Spleen (tissue), 11 donors: ENCODE measurements at regions not wholly inside any gene's neighbourhood (a gene's known extent, or its start where the extent isn't known, plus 50 kb on each side); places are given as distances from the start of the nearest gene placed in this dataset.
A peak's percentile ranks its signal among the peaks of the same experiment; 100 is the strongest.

Source experiments
- DNase-seq: peaks from one replicate; pipeline ENCODE4 v3.0.0-alpha.2; 2020
- H3K27ac ChIP-seq, 8 donors: fragments of 200-600 bp; sonication (generic) in 7 of 8; 1 replicate in 4 of 8; 2 replicates in 4 of 8; pipeline versions ENCODE4 v1.5.0 to v1.8.0; 2016 to 2021; ENCODE audit warnings: inconsistent platforms in 4 of 8, mild to moderate bottlenecking in 4 of 8, moderate library complexity in 1 of 8
- H3K27me3 ChIP-seq, 7 donors: fragments of 200-600 bp; sonication (generic) in 6 of 7; replicated peaks in 1 of 7; 1 replicate in 4 of 7; 2 replicates in 3 of 7; pipeline versions ENCODE4 v1.5.0 to v1.8.0; 2016 to 2021; ENCODE audit warnings: inconsistent platforms in 3 of 7, mild to moderate bottlenecking in 1 of 7
- H3K36me3 ChIP-seq, 6 donors: fragments of 200-600 bp; sonication (generic) in 5 of 6; 1 replicate in 4 of 6; 2 replicates in 2 of 6; pipeline versions ENCODE4 v1.5.0 to v1.8.0; 2016 to 2021; ENCODE audit warnings: inconsistent platforms in 2 of 6
- H3K4me1 ChIP-seq, 6 donors: fragments of 200-600 bp; sonication (generic) in 5 of 6; 1 replicate in 3 of 6; 2 replicates in 3 of 6; pipeline versions ENCODE4 v1.5.0 to v1.8.0; 2016 to 2021; ENCODE audit warnings: inconsistent platforms in 3 of 6
- H3K4me3 ChIP-seq, 8 donors: fragments of 200-600 bp; sonication (generic) in 7 of 8; 1 replicate in 4 of 8; 2 replicates in 4 of 8; pipeline versions ENCODE4 v1.5.0 to v1.8.0; 2016 to 2021; ENCODE audit warnings: inconsistent platforms in 4 of 8, mild to moderate bottlenecking in 4 of 8, moderate library complexity in 2 of 8
- H3K9me3 ChIP-seq, 8 donors: fragments of 200-600 bp; sonication (generic) in 7 of 8; 1 replicate in 4 of 8; 2 replicates in 4 of 8; pipeline versions ENCODE4 v1.5.0 to v1.8.0; 2016 to 2021; ENCODE audit warnings: inconsistent platforms in 4 of 8
- POLR2A ChIP-seq, 3 donors: fragments of 450-650 bp; IDR thresholded peaks; one replicate each; pipeline ENCODE4 v1.5.1; 2017; ENCODE audit warnings: antibody characterized with exemption in 3 of 3, mild to moderate bottlenecking in 1 of 3
- POLR2AphosphoS5 ChIP-seq, 3 donors: sonication (generic); formaldehyde crosslinking; IDR thresholded peaks; one replicate each; pipeline ENCODE4 v1.5.1; 2017; ENCODE audit warnings: antibody characterized with exemption in 3 of 3
- WGBS, 5 donors: extraction: QIAGEN DNeasy Blood & Tissue Kit in 3 of 5; methylation state at CpG; one replicate each; pipeline versions ENCODE4 v1.1.5 to v1.1.7; 2013 to 2018; 5-methylcytosine and 5-hydroxymethylcytosine counted together
- intact Hi-C: fragments of 100-400 bp; cut with DNase I; formaldehyde crosslinking; loops from one replicate; pipeline ENCODE4 v1.15.0; 2023; ENCODE audit warnings: low total_unique reads
- TF ChIP-seq, protein P1 (sequence below), 11 experiments: fragments of 200-600 bp in 7 of 11; fragments of 450-650 bp in 4 of 11; sonication (generic) in 4 of 11; IDR thresholded peaks in 8 of 11; conservative IDR thresholded peaks in 3 of 11; 1 replicate in 7 of 11; 2 replicates in 4 of 11; pipeline versions ENCODE4 v1.4.0 to v1.8.0; 2016 to 2021; ENCODE audit warnings: antibody characterized with exemption in 11 of 11, inconsistent platforms in 4 of 11, mild to moderate bottlenecking in 1 of 11
- donor health status: healthy with polysubstance abuse.
- donor health status: DM: no; HTN: no; CAD: no; lungs with moderate emphysema.
- donor health status: DM: no; HTN: no; CAD: no.
- donor health status: Bipolar disorder and iron deficiency.
- donor health status: healthy.
- donor health status: DM: no; HTN: no; CAD: no.
- donor health status: DM: yes; HTN: yes; CAD: no.

- H3K27ac ChIP-seq, result no peak overlapping the region
- no peaks in the 10 kb centered on the region for H3K27me3 ChIP-seq
- intact Hi-C loops, result no loop called here
- H3K36me3 ChIP-seq, result no peaks in the 10 kb centered on the region
- TF ChIP-seq POLR2A (IDR thresholded peaks at IDR 0.05), result no peak
- no peak for TF ChIP-seq POLR2AphosphoS5 (IDR thresholded peaks at IDR 0.05)
- TF ChIP-seq, protein P1, sequence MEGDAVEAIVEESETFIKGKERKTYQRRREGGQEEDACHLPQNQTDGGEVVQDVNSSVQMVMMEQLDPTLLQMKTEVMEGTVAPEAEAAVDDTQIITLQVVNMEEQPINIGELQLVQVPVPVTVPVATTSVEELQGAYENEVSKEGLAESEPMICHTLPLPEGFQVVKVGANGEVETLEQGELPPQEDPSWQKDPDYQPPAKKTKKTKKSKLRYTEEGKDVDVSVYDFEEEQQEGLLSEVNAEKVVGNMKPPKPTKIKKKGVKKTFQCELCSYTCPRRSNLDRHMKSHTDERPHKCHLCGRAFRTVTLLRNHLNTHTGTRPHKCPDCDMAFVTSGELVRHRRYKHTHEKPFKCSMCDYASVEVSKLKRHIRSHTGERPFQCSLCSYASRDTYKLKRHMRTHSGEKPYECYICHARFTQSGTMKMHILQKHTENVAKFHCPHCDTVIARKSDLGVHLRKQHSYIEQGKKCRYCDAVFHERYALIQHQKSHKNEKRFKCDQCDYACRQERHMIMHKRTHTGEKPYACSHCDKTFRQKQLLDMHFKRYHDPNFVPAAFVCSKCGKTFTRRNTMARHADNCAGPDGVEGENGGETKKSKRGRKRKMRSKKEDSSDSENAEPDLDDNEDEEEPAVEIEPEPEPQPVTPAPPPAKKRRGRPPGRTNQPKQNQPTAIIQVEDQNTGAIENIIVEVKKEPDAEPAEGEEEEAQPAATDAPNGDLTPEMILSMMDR (IDR thresholded peaks at IDR 0.05 in 8 of 11, conservative IDR thresholded peaks at IDR 0.05 in 3 of 11), result no peak
- WGBS, 5 donors, result 50 to 65% (median 58%) methylated on average over 8 of the region's 8 CpGs
- H3K9me3 ChIP-seq, result no peaks in the 10 kb centered on the region
- H3K4me3 ChIP-seq, result no peak overlapping the region
- DNase-seq, result no peak
- H3K4me1 ChIP-seq, result peaks cover 0 to 4% (median 0%) of the 10 kb centered on the region in 6 donors
Observed at GRCh38 chr3:72533591-72534473, 314.4 kb downstream of the SHQ1 start.

- intact Hi-C loops, result no loop called here
- DNase-seq, result no peak
- no peak for TF ChIP-seq POLR2A (IDR thresholded peaks at IDR 0.05)
- TF ChIP-seq POLR2AphosphoS5 (IDR thresholded peaks at IDR 0.05), result no peak
- TF ChIP-seq, protein P1 (IDR thresholded peaks at IDR 0.05 in 8 of 11, conservative IDR thresholded peaks at IDR 0.05 in 3 of 11), result no peak
- Histone ChIP-seq H3K4me3 (no peak overlapping the region), H3K27me3 (no peaks in the 10 kb centered on the region), H3K4me1 (peaks cover 0 to 4% (median 0%) of the 10 kb centered on the region in 6 donors), H3K27ac (no peak overlapping the region), H3K9me3 (no peaks in the 10 kb centered on the region), H3K36me3 (no peaks in the 10 kb centered on the region)
Observed at GRCh38 chr3:72530426-72530825, 317.8 kb downstream of the SHQ1 start.

DNA sequence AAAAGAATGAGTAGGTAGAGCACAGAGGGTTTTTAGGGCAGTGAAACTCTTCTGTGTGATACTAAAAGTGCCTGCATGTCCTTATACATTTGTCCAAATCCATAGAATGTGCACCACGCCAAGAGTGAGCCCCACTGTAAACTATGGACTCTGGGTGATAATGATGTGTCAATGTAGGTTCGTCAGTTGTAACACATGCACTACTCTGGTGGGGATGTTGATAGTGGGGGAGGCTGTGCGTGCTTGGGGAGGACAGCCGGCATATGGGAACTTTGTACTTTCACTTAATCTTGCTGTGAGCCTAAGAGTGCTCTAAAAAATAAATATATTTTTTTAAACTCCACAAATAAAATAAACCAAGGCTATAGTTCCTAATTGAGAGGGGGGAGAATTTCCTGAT lies 319.2 kb downstream of the SHQ1 start:
- WGBS, 5 donors, result 89 to 96% (median 92%) methylated on average over 4 of the region's 4 CpGs
- H3K4me3 ChIP-seq, result no peak overlapping the region
- DNase-seq, result no peak
- H3K36me3 ChIP-seq, result no peaks in the 10 kb centered on the region
- H3K27ac ChIP-seq, result no peak overlapping the region
- H3K9me3 ChIP-seq, result no peaks in the 10 kb centered on the region
- no peaks in the 10 kb centered on the region for H3K27me3 ChIP-seq
- intact Hi-C loops, result no loop called here
- peaks cover 0 to 6% (median under 1%) of the 10 kb centered on the region in 6 donors for H3K4me1 ChIP-seq
- TF ChIP-seq POLR2AphosphoS5 (IDR thresholded peaks at IDR 0.05) (no peak), POLR2A (IDR thresholded peaks at IDR 0.05) (no peak)
- TF ChIP-seq, protein P1 (IDR thresholded peaks at IDR 0.05 in 8 of 11, conservative IDR thresholded peaks at IDR 0.05 in 3 of 11), result no peak

DNA sequence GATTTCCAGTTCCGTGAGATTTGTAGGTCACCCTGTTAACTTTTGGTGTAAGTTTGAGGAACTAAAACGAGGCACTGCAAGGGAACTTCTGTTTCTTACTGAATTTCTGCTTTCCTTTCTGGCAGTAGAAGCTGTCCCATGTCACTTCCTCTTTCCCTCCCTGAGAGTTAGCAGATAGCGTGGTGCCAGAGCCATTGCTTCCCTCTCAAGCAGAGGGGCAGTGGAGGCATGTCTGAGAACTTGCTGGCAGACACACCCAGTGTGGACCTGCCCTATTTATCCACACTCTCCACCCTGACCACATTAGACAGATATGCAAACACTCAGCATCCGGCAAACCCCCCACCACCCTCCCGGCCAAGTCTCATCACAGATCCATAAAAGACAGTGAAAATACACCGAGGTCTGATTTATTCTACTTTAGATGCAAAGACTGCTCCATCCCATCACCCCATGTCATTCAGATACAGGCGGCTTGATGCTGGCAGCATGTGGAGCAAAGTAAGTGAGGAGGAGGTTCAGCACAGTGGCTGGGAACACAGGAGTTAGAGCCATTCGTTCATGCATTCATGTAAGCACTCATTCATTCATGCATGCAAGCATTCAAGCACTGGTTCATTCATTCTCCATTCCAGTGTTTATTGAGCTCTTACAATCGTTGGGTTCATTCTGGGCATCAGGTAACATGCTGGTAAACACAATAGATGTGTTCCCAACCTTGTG lies 324.7 kb downstream of the SHQ1 start:
- peak; percentile 82 for DNase-seq
- peak overlapping the region in 1 of 8 donors; percentile 40 for H3K4me3 ChIP-seq
- H3K4me1 ChIP-seq, result peaks cover 3 to 34% (median 25%) of the 10 kb centered on the region in 6 donors
- intact Hi-C loops, result no loop called here
- H3K36me3 ChIP-seq, result no peaks in the 10 kb centered on the region
- H3K27me3 ChIP-seq, result no peaks in the 10 kb centered on the region
- no peaks in the 10 kb centered on the region for H3K9me3 ChIP-seq
- peak overlapping the region; percentile 55 to 92 (median 76) for H3K27ac ChIP-seq
- TF ChIP-seq POLR2AphosphoS5 (IDR thresholded peaks at IDR 0.05), result peak in 1 of 3 donors; percentile 57
- no peak for TF ChIP-seq POLR2A (IDR thresholded peaks at IDR 0.05)
- WGBS, 5 donors, result 25 to 37% (median 34%) methylated on average over 8 to 9 of the region's 9 CpGs
